Esophagus squamous epithelium (tissue), 4 donors: ENCODE measurements at regions not wholly inside any gene's neighbourhood (a gene's known extent, or its start where the extent isn't known, plus 50 kb on each side); places are given as distances from the start of the nearest gene placed in this dataset.

Experiments used
- POLR2A ChIP-seq, 4 donors: fragments of 450-650 bp; IDR thresholded peaks; one replicate each; pipeline ENCODE4 v1.6.1; 2017; ENCODE audit warnings: antibody characterized with exemption in 4 of 4, mild to moderate bottlenecking in 4 of 4, moderate library complexity in 3 of 4
- TF ChIP-seq, protein P1 (sequence below), 6 experiments: fragments of 450-650 bp in 4 of 6; fragments of 200-600 bp in 2 of 6; sonication (generic) in 2 of 6; IDR thresholded peaks; one replicate each; pipeline ENCODE4 v1.5.1; 2016 to 2019; ENCODE audit warnings: antibody characterized with exemption in 6 of 6, mild to moderate bottlenecking in 4 of 6, moderate library complexity in 4 of 6

DNA sequence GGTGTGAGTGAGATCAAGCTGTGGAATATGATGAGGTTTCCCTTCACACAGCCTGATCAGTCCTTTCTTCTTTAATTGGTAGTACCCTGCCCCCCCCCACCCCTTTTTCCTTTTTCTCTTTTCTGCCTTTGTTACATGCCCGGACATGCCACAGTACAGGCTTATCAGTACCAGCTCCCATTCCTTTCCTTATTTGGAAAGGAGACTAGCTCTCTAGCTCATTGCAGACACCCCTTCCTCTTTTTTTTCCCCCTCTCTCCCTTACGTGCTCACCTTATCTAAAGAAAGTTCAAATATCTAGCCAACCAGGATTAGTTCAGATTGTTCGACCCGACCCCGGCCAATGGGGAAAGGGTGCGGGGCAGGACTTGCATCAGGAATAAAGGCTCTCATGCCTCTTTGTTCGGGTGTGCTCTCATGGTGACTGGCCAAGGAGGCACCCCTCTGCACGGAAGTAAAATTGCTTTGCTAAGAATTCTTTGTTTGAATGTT, 230.4 kb downstream of the ACTR3B start:
- TF ChIP-seq, protein P1, sequence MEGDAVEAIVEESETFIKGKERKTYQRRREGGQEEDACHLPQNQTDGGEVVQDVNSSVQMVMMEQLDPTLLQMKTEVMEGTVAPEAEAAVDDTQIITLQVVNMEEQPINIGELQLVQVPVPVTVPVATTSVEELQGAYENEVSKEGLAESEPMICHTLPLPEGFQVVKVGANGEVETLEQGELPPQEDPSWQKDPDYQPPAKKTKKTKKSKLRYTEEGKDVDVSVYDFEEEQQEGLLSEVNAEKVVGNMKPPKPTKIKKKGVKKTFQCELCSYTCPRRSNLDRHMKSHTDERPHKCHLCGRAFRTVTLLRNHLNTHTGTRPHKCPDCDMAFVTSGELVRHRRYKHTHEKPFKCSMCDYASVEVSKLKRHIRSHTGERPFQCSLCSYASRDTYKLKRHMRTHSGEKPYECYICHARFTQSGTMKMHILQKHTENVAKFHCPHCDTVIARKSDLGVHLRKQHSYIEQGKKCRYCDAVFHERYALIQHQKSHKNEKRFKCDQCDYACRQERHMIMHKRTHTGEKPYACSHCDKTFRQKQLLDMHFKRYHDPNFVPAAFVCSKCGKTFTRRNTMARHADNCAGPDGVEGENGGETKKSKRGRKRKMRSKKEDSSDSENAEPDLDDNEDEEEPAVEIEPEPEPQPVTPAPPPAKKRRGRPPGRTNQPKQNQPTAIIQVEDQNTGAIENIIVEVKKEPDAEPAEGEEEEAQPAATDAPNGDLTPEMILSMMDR (IDR thresholded peaks at IDR 0.05): no peak
- TF ChIP-seq POLR2A (IDR thresholded peaks at IDR 0.05): no peak
